Activated naive CD8-positive, alpha-beta T cell treated with anti-CD3 and anti-CD28 coated beads, Interleukin-2, amount 50 U/mL, for 24 hours (primary cell): ENCODE measurements at regions not wholly inside any gene's neighbourhood (a gene's known extent, or its start where the extent isn't known, plus 50 kb on each side); places are given as distances from the start of the nearest gene placed in this dataset.

ENCODE experiments used
- ATAC-seq: fragments of 150-1000 bp; cut with Tn5 transposase; one replicate; pipeline ENCODE4 v1.10.0; 2021
- DNase-seq: peaks from one replicate; pipeline ENCODE4 v3.0.0; 2021
- H3K27ac Mint-ChIP-seq: one replicate; pipeline ENCODE4 v1.8.0; 2021; ENCODE audit warnings: mild to moderate bottlenecking, mixed read lengths
- H3K27me3 Mint-ChIP-seq: one replicate; pipeline ENCODE4 v1.8.0; 2021; ENCODE audit warnings: mixed read lengths
- H3K36me3 Mint-ChIP-seq: one replicate; pipeline ENCODE4 v1.8.0; 2021; ENCODE audit warnings: low read depth, mixed read lengths
- H3K4me1 Mint-ChIP-seq: one replicate; pipeline ENCODE4 v1.8.0; 2021; ENCODE audit warnings: mixed read lengths
- H3K4me3 Mint-ChIP-seq: one replicate; pipeline ENCODE4 v1.8.0; 2021; ENCODE audit warnings: mild to moderate bottlenecking, moderate library complexity, mixed read lengths
- H3K9me3 Mint-ChIP-seq: one replicate; pipeline ENCODE4 v1.8.0; 2021; ENCODE audit warnings: mixed read lengths

DNA sequence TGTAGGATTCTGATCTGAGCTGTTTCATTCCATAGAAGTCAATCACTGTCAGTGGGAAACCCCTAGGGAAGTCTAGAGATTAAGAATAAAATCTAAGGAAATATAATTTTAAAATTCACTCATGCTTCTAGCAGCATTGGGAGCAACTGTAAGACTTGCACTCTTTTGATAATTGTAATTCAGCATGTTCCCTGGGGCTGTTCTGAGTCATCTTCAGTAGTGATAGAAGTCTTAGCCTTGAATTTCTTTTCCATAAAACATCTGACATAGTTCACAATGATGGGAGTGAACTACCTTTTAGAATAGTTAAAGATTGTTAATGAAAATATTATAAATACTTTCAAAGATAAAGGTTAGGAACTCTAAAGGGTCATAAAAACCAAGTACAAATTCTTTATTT, 935.8 kb downstream of the DTWD2 start:
- no peak for ATAC-seq
- Mint-ChIP-seq H3K9me3 (peaks cover 18% of the 10 kb centered on the region), H3K27me3 (no peaks in the 10 kb centered on the region), H3K36me3 (no peaks in the 10 kb centered on the region), H3K27ac (no peak overlapping the region), H3K4me3 (no peak overlapping the region), H3K4me1 (no peaks in the 10 kb centered on the region)
- DNase-seq: no peak

GRCh38 chr5:118044169-118044568, 944.2 kb downstream of the DTWD2 start:
- ATAC-seq: no peak
- no peaks in the 10 kb centered on the region for H3K27me3 Mint-ChIP-seq
- no peak overlapping the region for H3K4me3 Mint-ChIP-seq
- H3K36me3 Mint-ChIP-seq: no peaks in the 10 kb centered on the region
- no peak overlapping the region for H3K27ac Mint-ChIP-seq
- DNase-seq: no peak
- peaks cover 15% of the 10 kb centered on the region for H3K9me3 Mint-ChIP-seq
- H3K4me1 Mint-ChIP-seq: no peaks in the 10 kb centered on the region

GRCh38 chr5:118043531-118043930, 944.8 kb downstream of the DTWD2 start:
- no peak overlapping the region for H3K27ac Mint-ChIP-seq
- DNase-seq (no peak), ATAC-seq (no peak)
- H3K36me3 Mint-ChIP-seq: no peaks in the 10 kb centered on the region
- no peaks in the 10 kb centered on the region for H3K4me1 Mint-ChIP-seq
- H3K4me3 Mint-ChIP-seq: no peak overlapping the region
- peaks cover 9% of the 10 kb centered on the region for H3K9me3 Mint-ChIP-seq
- no peaks in the 10 kb centered on the region for H3K27me3 Mint-ChIP-seq

DNA sequence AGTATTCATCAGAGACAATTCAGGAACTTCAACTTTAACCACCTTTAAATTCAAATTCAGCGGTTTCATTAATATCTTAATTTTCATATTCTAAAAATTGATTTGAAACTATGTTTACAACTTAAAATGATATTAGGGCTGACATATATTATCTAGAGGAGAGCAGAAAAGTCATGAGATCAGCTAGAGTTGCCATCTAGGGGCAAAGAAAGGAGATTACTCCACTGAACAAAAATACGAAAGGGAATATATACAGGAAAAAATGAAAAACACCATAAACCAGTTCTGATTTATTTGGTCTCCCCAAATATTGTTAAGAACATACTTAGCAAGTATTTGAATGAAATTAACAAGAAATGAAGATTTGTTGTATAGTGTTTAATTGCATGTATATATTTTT, 946.3 kb downstream of the DTWD2 start:
- no peak for ATAC-seq
- Mint-ChIP-seq H3K36me3 (no peaks in the 10 kb centered on the region), H3K4me3 (no peak overlapping the region), H3K9me3 (peaks cover 9% of the 10 kb centered on the region), H3K4me1 (no peaks in the 10 kb centered on the region), H3K27me3 (no peaks in the 10 kb centered on the region), H3K27ac (no peak overlapping the region)
- no peak for DNase-seq

DNA sequence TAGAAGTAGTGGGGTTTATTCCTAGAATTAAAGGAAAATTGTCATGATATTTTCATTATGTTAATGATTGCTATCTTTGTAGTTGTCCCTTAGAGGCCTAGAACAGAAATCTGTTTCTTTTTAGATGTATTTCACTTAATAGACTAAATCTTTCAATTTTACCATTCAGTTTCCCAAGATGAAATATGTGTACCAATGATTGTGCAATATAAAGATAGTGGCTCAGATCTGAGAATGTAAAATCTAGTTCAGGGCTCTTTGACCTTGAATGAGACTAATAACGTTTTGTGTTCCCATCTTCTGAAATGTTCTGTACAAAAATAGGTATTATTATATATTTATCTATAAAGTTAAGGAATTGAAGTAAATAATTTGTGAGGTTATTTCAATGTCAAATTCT, 947.9 kb downstream of the DTWD2 start:
- H3K27ac Mint-ChIP-seq: no peak overlapping the region
- no peaks in the 10 kb centered on the region for H3K36me3 Mint-ChIP-seq
- peaks cover 9% of the 10 kb centered on the region for H3K9me3 Mint-ChIP-seq
- no peak for ATAC-seq
- no peak for DNase-seq
- H3K27me3 Mint-ChIP-seq: no peaks in the 10 kb centered on the region
- H3K4me1 Mint-ChIP-seq: no peaks in the 10 kb centered on the region
- H3K4me3 Mint-ChIP-seq: no peak overlapping the region

- H3K27ac Mint-ChIP-seq: no peak overlapping the region
- no peak overlapping the region for H3K4me3 Mint-ChIP-seq
- no peaks in the 10 kb centered on the region for H3K36me3 Mint-ChIP-seq
- no peaks in the 10 kb centered on the region for H3K27me3 Mint-ChIP-seq
- DNase-seq (no peak), ATAC-seq (no peak)
- H3K9me3 Mint-ChIP-seq: peaks cover 11% of the 10 kb centered on the region
- H3K4me1 Mint-ChIP-seq: no peaks in the 10 kb centered on the region
Measured at GRCh38 chr5:118033686-118034338, 954.5 kb downstream of the DTWD2 start.

DNA sequence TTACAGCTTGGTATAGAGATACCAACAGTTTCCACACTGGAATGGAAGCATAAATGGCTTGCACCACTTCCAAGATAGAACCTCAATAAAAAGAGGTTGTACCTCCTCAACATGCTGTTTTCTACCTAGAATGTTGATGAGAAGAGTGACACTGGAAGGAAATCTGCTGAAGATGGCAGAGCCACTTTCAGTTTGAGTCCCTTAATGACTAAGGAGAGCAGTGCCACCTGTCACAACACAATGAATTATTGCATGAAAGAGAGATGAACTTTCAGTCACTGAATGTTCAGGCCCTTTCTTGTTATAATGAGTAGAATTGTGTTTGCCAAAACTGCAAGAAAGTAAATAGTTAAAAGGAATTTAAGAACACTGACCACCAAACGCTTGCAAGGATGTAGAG, 958.5 kb downstream of the DTWD2 start:
- Mint-ChIP-seq H3K4me3 (no peak overlapping the region), H3K36me3 (no peaks in the 10 kb centered on the region), H3K27me3 (no peaks in the 10 kb centered on the region), H3K9me3 (peaks cover 11% of the 10 kb centered on the region), H3K27ac (no peak overlapping the region), H3K4me1 (no peaks in the 10 kb centered on the region)
- DNase-seq (no peak), ATAC-seq (no peak)

GRCh38 chr5:118022062-118022461, 966.3 kb downstream of the DTWD2 start:
- Mint-ChIP-seq H3K4me3 (no peak overlapping the region), H3K36me3 (no peaks in the 10 kb centered on the region), H3K27me3 (no peaks in the 10 kb centered on the region), H3K27ac (no peak overlapping the region), H3K4me1 (no peaks in the 10 kb centered on the region), H3K9me3 (no peaks in the 10 kb centered on the region)
- ATAC-seq (no peak), DNase-seq (no peak)

DNA sequence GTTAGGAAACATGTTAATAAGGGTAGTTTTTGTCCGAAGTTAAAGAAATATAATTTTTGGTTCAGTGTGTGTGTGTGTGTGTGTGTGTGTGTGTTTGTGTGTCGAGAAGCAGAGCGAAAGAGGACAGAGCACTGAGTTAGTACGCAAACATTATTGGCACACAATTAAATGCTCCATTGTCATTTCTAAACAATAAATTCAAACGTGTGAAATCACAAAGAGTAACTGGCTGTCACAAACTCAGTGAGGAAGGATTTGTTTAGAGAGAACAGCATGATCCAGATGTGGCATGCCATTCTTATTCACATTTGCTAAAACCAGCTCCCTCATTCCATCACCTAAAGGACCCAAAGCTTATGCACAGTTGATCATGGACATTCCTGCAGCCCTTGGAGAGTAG, 970.8 kb downstream of the DTWD2 start:
- H3K36me3 Mint-ChIP-seq: no peaks in the 10 kb centered on the region
- ATAC-seq: no peak
- no peak overlapping the region for H3K27ac Mint-ChIP-seq
- H3K4me3 Mint-ChIP-seq: no peak overlapping the region
- H3K4me1 Mint-ChIP-seq: no peaks in the 10 kb centered on the region
- no peaks in the 10 kb centered on the region for H3K27me3 Mint-ChIP-seq
- H3K9me3 Mint-ChIP-seq: no peaks in the 10 kb centered on the region
- no peak for DNase-seq

DNA sequence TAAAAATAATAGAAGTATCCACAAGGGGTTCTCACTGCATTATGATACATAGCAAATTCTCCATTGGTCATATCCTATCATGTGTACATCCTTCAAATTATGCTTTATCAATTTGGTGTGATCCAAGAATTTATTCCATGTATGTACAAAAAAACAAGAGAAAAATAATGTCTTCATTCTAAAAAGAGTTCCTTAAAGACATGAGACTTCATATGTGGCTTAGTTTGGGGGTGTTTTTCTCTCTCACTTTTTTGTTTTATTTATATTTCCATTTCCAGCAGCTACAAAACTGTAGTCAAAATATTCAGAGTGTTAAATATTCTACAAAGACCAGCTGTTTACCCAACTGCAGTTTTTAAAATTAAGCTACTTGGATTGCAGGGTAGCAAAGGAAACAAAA, 972.0 kb downstream of the DTWD2 start:
- no peaks in the 10 kb centered on the region for H3K9me3 Mint-ChIP-seq
- no peaks in the 10 kb centered on the region for H3K4me1 Mint-ChIP-seq
- DNase-seq (no peak), ATAC-seq (no peak)
- H3K27ac Mint-ChIP-seq: no peak overlapping the region
- no peaks in the 10 kb centered on the region for H3K36me3 Mint-ChIP-seq
- no peaks in the 10 kb centered on the region for H3K27me3 Mint-ChIP-seq
- H3K4me3 Mint-ChIP-seq: no peak overlapping the region

DNA sequence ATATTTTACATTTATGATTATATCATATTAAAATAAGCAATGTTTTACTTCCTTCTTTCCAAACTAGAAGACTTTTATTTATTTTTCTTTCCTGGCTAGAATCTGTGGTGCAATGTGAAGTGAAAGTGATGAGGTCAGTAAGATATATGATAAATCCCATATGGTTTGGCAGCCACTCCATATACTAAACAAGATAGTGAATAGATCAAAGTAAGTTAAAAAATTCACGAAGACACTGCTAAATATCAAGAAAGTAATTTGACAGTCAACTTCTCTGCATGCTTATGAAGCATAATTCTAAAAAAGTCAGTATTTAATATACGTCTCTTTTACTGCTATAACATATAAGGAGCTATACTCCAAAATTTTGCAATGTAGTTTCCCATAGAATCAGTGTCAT, 972.8 kb downstream of the DTWD2 start:
- Mint-ChIP-seq H3K4me3 (no peak overlapping the region), H3K27ac (no peak overlapping the region), H3K36me3 (no peaks in the 10 kb centered on the region), H3K27me3 (no peaks in the 10 kb centered on the region), H3K9me3 (no peaks in the 10 kb centered on the region), H3K4me1 (no peaks in the 10 kb centered on the region)
- DNase-seq (no peak), ATAC-seq (no peak)

DNA sequence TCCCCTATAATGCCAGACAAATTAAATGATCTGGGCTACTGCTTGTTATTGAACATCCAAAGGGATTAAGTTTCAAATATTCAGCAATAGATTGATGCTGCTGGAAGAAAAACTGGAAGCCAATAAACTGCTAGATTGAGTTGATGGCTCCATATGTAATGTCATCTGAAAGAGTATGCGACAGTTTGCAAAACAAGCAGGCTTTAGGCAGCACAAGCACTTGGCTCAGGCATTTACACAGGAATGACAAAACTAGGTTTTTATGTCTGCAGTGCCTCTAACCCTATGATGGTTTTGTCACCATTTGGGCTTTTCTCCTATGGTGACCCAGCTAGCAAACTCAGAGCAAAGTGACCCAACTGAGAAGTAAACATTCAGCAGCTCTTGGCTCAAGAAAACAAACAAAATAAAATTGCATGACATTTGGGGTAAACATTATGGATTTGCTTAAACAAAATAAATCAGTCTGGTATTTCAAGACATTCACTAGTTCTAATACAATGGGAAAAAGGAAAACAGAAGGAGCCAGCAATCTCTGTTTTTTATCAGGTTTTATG, 978.5 kb downstream of the DTWD2 start:
- no peaks in the 10 kb centered on the region for H3K36me3 Mint-ChIP-seq
- H3K4me3 Mint-ChIP-seq: no peak overlapping the region
- no peak for ATAC-seq
- H3K27me3 Mint-ChIP-seq: no peaks in the 10 kb centered on the region
- no peaks in the 10 kb centered on the region for H3K4me1 Mint-ChIP-seq
- H3K27ac Mint-ChIP-seq: no peak overlapping the region
- no peak for DNase-seq
- H3K9me3 Mint-ChIP-seq: no peaks in the 10 kb centered on the region

GRCh38 chr5:118008779-118009178, 979.6 kb downstream of the DTWD2 start:
- Mint-ChIP-seq H3K9me3 (no peaks in the 10 kb centered on the region), H3K4me3 (no peak overlapping the region), H3K4me1 (no peaks in the 10 kb centered on the region), H3K27ac (no peak overlapping the region), H3K36me3 (no peaks in the 10 kb centered on the region), H3K27me3 (no peaks in the 10 kb centered on the region)
- no peak for ATAC-seq
- DNase-seq: no peak

- no peaks in the 10 kb centered on the region for H3K27me3 Mint-ChIP-seq
- ATAC-seq: no peak
- H3K36me3 Mint-ChIP-seq: no peaks in the 10 kb centered on the region
- no peaks in the 10 kb centered on the region for H3K9me3 Mint-ChIP-seq
- no peaks in the 10 kb centered on the region for H3K4me1 Mint-ChIP-seq
- DNase-seq: no peak
- H3K27ac Mint-ChIP-seq: no peak overlapping the region
- no peak overlapping the region for H3K4me3 Mint-ChIP-seq
Measured at GRCh38 chr5:118007262-118007661, 981.1 kb downstream of the DTWD2 start.

DNA sequence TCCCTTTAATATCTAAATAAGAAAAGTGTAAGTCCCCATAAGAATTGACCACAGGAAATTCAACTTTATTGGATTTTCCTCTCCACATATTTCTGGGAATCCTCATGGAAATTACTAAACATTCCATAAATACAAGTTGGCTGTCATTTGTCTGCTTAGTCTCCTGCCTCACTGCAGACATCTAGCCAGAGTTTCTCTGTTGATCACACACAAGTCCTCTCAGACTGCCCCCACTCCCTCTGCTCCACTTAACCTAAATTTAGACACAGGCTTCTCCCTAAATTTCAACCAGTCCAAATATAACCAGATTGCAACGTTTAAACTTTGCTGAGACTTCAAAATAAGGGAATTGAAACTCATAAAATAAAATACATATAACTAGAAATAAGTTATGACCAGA, 982.1 kb downstream of the DTWD2 start:
- no peaks in the 10 kb centered on the region for H3K4me1 Mint-ChIP-seq
- H3K27ac Mint-ChIP-seq: no peak overlapping the region
- H3K27me3 Mint-ChIP-seq: no peaks in the 10 kb centered on the region
- DNase-seq: no peak
- no peak overlapping the region for H3K4me3 Mint-ChIP-seq
- no peak for ATAC-seq
- peaks cover 3% of the 10 kb centered on the region for H3K9me3 Mint-ChIP-seq
- no peaks in the 10 kb centered on the region for H3K36me3 Mint-ChIP-seq
